Trophoblast cell (in vitro differentiated cells and primary cell): ENCODE measurements at regions not wholly inside any gene's neighbourhood (a gene's known extent, or its start where the extent isn't known, plus 50 kb on each side); places are given as distances from the start of the nearest gene placed in this dataset.
"Not testable (repeated sequence)": the region's sequence is repeated elsewhere in the genome, so short reads cannot be mapped to it uniquely, and the experiment has no call there.

Experiments
- DNase-seq, 2 donors: peaks; one replicate each; pipeline ENCODE4 v3.0.0-alpha.2; 2016
- H2AFZ ChIP-seq: 2 replicates; pipeline ENCODE4 v1.6.1; 2013; ENCODE audit warnings: low read length, moderate library complexity, mild to moderate bottlenecking; ENCODE audit not compliant: insufficient read depth, poor library complexity
- H2AK5ac ChIP-seq: 2 replicates; pipeline ENCODE4 v1.6.1; 2013; ENCODE audit warnings: mild to moderate bottlenecking, low read length
- H2BK120ac ChIP-seq: 2 replicates; pipeline ENCODE4 v1.6.1; 2013; ENCODE audit warnings: low read length, mild to moderate bottlenecking, moderate library complexity; ENCODE audit not compliant: insufficient read depth, poor library complexity
- H2BK12ac ChIP-seq: 2 replicates; pipeline ENCODE4 v1.6.1; 2013; ENCODE audit warnings: mild to moderate bottlenecking, low read length, moderate library complexity
- H2BK5ac ChIP-seq: 2 replicates; pipeline ENCODE4 v1.6.1; 2013; ENCODE audit warnings: low read length, low read depth, moderate library complexity, mild to moderate bottlenecking; ENCODE audit not compliant: poor library complexity
- H3K14ac ChIP-seq: 2 replicates; pipeline ENCODE4 v1.6.1; 2013; ENCODE audit warnings: mild to moderate bottlenecking, low read length
- H3K18ac ChIP-seq: 2 replicates; pipeline ENCODE4 v1.6.1; 2013; ENCODE audit warnings: mild to moderate bottlenecking, low read length
- H3K23ac ChIP-seq: 2 replicates; pipeline ENCODE4 v1.6.1; 2013; ENCODE audit warnings: low read length
- H3K27ac ChIP-seq: 2 replicates; pipeline ENCODE4 v1.5.1; 2013; ENCODE audit warnings: low read depth, mild to moderate bottlenecking, inconsistent platforms, low read length, moderate library complexity
- H3K27me3 ChIP-seq: 2 replicates; pipeline ENCODE4 v1.6.1; 2013; ENCODE audit warnings: inconsistent platforms, mild to moderate bottlenecking, low read length, moderate library complexity; ENCODE audit not compliant: insufficient read depth
- H3K36me3 ChIP-seq, 2 experiments: 1 replicate in 1 of 2; 2 replicates in 1 of 2; pipeline ENCODE4 v1.6.1; 2013; ENCODE audit warnings: low read length in 2 of 2, mild to moderate bottlenecking in 2 of 2, moderate library complexity in 1 of 2; ENCODE audit not compliant: insufficient read depth in 2 of 2, control insufficient read depth in 1 of 2
- H3K4ac ChIP-seq: 2 replicates; pipeline ENCODE4 v1.6.1; 2013; ENCODE audit warnings: low read depth, mild to moderate bottlenecking, low read length, moderate library complexity
- H3K4me1 ChIP-seq, 2 experiments: 1 replicate in 1 of 2; 2 replicates in 1 of 2; pipeline ENCODE4 v1.6.1; 2013; ENCODE audit warnings: low read length in 2 of 2, mild to moderate bottlenecking in 2 of 2, moderate library complexity in 1 of 2; ENCODE audit not compliant: insufficient read depth in 2 of 2, control insufficient read depth in 1 of 2
- H3K4me2 ChIP-seq: 2 replicates; pipeline ENCODE4 v1.6.1; 2013; ENCODE audit warnings: inconsistent platforms, mild to moderate bottlenecking, low read length, moderate library complexity
- H3K4me3 ChIP-seq: 2 replicates; pipeline ENCODE4 v1.5.1; 2013; ENCODE audit warnings: mild to moderate bottlenecking, low read depth, low read length, inconsistent platforms
- H3K79me1 ChIP-seq: one replicate; pipeline ENCODE4 v1.6.1; 2013; ENCODE audit warnings: low read length
- H3K79me2 ChIP-seq: 2 replicates; pipeline ENCODE4 v1.6.1; 2013; ENCODE audit warnings: low read length, mild to moderate bottlenecking; ENCODE audit not compliant: control insufficient read depth, insufficient read depth, poor library complexity
- H3K9ac ChIP-seq: 2 replicates; pipeline ENCODE4 v1.6.1; 2013; ENCODE audit warnings: mild to moderate bottlenecking, low read length
- H3K9me3 ChIP-seq: 2 replicates; pipeline ENCODE4 v1.6.1; 2013; ENCODE audit warnings: low read depth, mild to moderate bottlenecking, control low read depth, inconsistent platforms, low read length; ENCODE audit not compliant: insufficient read depth
- H4K12ac ChIP-seq: 2 replicates; pipeline ENCODE4 v1.6.1; 2013; ENCODE audit warnings: low read depth, mild to moderate bottlenecking, low read length, moderate library complexity
- H4K8ac ChIP-seq: 2 replicates; pipeline ENCODE4 v1.6.1; 2013; ENCODE audit warnings: low read depth, mild to moderate bottlenecking, low read length, moderate library complexity
- H4K91ac ChIP-seq: one replicate; pipeline ENCODE4 v1.6.1; 2013; ENCODE audit warnings: low read depth, mild to moderate bottlenecking, low read length, moderate library complexity
- WGBS: extraction: QIAGEN DNeasy Blood & Tissue Kit; methylation state at CpG from one replicate; pipeline ENCODE4 v1.1.7; 2013; ENCODE audit warnings: missing lambda C conversion rate; ENCODE audit not compliant: insufficient read length, insufficient coverage; ENCODE audit errors: extremely low coverage; 5-methylcytosine and 5-hydroxymethylcytosine counted together

DNA sequence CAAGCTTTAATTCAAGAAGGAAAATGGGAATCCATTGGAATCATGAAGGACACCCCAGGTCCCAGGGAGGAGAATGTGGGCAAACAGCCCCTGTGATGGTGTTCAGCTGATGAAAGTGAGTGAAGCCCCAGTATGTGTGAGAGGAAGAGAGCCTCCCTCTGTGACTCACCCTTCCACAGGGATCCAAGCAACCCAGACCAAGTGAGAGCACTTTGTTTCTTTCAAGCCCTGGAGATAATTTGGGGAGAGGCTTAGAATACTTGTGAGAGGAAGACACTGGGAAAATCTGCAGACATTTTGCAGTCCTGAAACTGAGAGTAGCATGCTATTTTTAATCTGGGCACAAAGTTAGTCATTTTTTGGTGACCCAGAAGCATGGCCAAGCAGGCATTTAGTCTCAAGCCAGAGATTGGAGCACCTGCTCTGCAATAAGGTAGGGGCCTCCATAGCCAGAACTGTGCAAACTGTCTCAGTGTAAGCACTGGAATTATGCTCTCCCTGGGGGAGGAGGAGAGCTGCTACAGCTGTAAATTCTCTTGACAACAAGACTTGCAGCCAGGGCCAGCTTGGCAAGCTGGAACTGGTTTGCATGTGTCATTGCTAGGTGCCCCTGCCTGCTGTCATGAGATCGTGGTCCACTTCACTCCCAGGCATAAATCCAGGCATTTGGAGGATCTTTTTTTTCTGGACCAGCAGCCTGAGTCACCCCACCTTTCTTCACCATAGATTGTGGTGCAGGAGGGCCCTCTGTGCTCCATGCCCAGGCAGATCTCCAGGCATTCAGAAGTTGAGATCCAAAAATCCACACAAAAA is 537.8 kb upstream of the DPPA4 start:
- H4K12ac ChIP-seq, result no peak overlapping the region
- H3K4me2 ChIP-seq, result no peak overlapping the region
- H3K27me3 ChIP-seq, result no peaks in the 10 kb centered on the region
- H2BK12ac ChIP-seq, result no peak overlapping the region
- DNase-seq, result no peak
- no peak overlapping the region for H3K27ac ChIP-seq
- peaks cover 1% of the 10 kb centered on the region for H3K9me3 ChIP-seq
- H4K91ac ChIP-seq, result no peak overlapping the region
- H3K4me1 ChIP-seq, result no peaks in the 10 kb centered on the region
- no peak overlapping the region for H2BK120ac ChIP-seq
- no CpG with 5 or more reads among the region's 1 CpG for WGBS
- H3K23ac ChIP-seq, result no peak overlapping the region
- H3K18ac ChIP-seq, result no peak overlapping the region
- no peaks in the 10 kb centered on the region for H3K79me1 ChIP-seq
- no peak overlapping the region for H2AFZ ChIP-seq
- no peak overlapping the region for H4K8ac ChIP-seq
- no peak overlapping the region for H2BK5ac ChIP-seq
- no peak overlapping the region for H3K9ac ChIP-seq
- no peaks in the 10 kb centered on the region for H3K36me3 ChIP-seq
- no peaks in the 10 kb centered on the region for H3K79me2 ChIP-seq
- H3K14ac ChIP-seq, result no peak overlapping the region
- no peak overlapping the region for H3K4ac ChIP-seq
- H2AK5ac ChIP-seq, result no peak overlapping the region
- H3K4me3 ChIP-seq, result no peak overlapping the region

DNA sequence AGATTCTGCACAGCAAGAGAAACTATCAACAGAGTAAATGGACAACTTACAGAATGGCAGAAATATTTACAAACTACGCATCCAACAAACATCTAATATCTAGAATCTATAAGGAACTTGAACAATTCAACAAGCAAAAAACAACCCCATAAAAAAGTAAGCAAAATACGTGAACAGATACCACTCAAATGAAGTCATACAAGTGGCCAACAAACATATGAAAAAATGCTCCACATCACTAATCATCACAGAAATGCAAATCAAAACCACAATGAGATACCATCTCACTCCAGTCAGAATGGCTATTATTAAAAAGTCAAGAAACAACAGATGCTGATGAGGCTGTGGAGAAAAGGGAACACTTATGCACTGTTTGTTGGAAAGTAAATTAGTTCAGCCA is 540.3 kb upstream of the DPPA4 start:
- not testable (repeated sequence) for H3K14ac ChIP-seq, H3K23ac ChIP-seq, H3K9me3 ChIP-seq, H3K4me1 ChIP-seq, H4K91ac ChIP-seq, H2AK5ac ChIP-seq, H3K79me1 ChIP-seq, H3K4ac ChIP-seq, H3K27ac ChIP-seq, H4K8ac ChIP-seq, H3K9ac ChIP-seq, H2BK120ac ChIP-seq, H3K79me2 ChIP-seq, H2BK12ac ChIP-seq, H3K27me3 ChIP-seq, H3K18ac ChIP-seq, H3K36me3 ChIP-seq, H3K4me3 ChIP-seq, H2BK5ac ChIP-seq, DNase-seq, H4K12ac ChIP-seq, H2AFZ ChIP-seq, H3K4me2 ChIP-seq
- WGBS, result no CpG with 5 or more reads among the region's 2 CpGs

DNA sequence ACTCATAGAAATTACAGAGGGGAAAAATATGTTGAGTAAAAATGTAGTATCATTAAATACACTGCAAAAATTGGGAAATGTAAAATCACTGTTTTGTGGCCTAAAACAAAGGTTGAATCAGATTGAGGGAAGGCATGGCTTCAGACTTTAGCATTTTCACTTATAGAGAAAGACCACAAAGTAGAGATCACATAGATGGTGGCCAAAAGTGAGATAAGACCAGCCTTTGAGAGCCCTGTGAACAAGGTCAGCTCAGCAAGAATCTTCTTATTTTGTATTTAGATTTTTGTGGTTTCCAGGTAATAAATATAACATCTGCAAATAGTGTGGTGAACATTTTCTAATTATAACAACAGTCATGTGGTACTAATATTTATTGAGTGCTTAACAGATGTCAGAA is 544.8 kb upstream of the DPPA4 start:
- H3K4me2 ChIP-seq, result no peak overlapping the region
- H3K36me3 ChIP-seq, result no peaks in the 10 kb centered on the region
- no peak overlapping the region for H3K18ac ChIP-seq
- no peak overlapping the region for H3K27ac ChIP-seq
- H2AK5ac ChIP-seq, result no peak overlapping the region
- H4K12ac ChIP-seq, result no peak overlapping the region
- no peaks in the 10 kb centered on the region for H3K9me3 ChIP-seq
- DNase-seq, result no peak
- no peaks in the 10 kb centered on the region for H3K79me2 ChIP-seq
- H3K4me3 ChIP-seq, result no peak overlapping the region
- H2BK120ac ChIP-seq, result no peak overlapping the region
- no peak overlapping the region for H2AFZ ChIP-seq
- H3K4ac ChIP-seq, result no peak overlapping the region
- no peak overlapping the region for H4K91ac ChIP-seq
- H3K14ac ChIP-seq, result no peak overlapping the region
- no peaks in the 10 kb centered on the region for H3K27me3 ChIP-seq
- H2BK12ac ChIP-seq, result no peak overlapping the region
- no peak overlapping the region for H3K9ac ChIP-seq
- no peak overlapping the region for H2BK5ac ChIP-seq
- no peaks in the 10 kb centered on the region for H3K4me1 ChIP-seq
- H4K8ac ChIP-seq, result no peak overlapping the region
- no peaks in the 10 kb centered on the region for H3K79me1 ChIP-seq
- no peak overlapping the region for H3K23ac ChIP-seq

DNA sequence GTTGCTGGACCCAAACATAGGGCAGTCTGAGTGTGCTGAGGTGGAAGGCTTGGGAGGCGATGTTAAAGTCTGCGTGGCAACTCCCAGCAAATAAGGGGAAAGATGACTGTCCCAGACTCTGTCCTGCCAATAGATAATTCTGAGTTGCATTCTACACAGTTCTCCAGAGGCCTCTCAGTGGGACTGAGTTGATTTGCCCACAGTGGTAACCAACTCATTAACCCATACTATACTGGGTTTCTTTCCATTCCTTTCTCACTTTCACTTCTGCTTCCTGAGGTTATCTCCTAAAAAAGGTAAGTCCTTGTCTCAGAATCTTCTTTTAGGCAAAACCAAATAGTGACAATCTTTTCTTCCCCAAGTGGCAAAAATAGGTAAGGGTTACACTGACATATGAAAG is 549.9 kb upstream of the DPPA4 start:
- H2BK12ac ChIP-seq, result no peak overlapping the region
- no peaks in the 10 kb centered on the region for H3K79me1 ChIP-seq
- H3K14ac ChIP-seq, result no peak overlapping the region
- H3K23ac ChIP-seq, result no peak overlapping the region
- H3K36me3 ChIP-seq, result no peaks in the 10 kb centered on the region
- no peak overlapping the region for H4K8ac ChIP-seq
- H4K91ac ChIP-seq, result no peak overlapping the region
- no peak overlapping the region for H3K9ac ChIP-seq
- H3K4me3 ChIP-seq, result no peak overlapping the region
- H2AK5ac ChIP-seq, result no peak overlapping the region
- DNase-seq, result no peak
- no peaks in the 10 kb centered on the region for H3K4me1 ChIP-seq
- no peak overlapping the region for H2AFZ ChIP-seq
- H3K18ac ChIP-seq, result no peak overlapping the region
- no peaks in the 10 kb centered on the region for H3K9me3 ChIP-seq
- H3K27ac ChIP-seq, result no peak overlapping the region
- H2BK5ac ChIP-seq, result no peak overlapping the region
- H2BK120ac ChIP-seq, result no peak overlapping the region
- no CpG with 5 or more reads among the region's 2 CpGs for WGBS
- no peak overlapping the region for H3K4ac ChIP-seq
- no peak overlapping the region for H4K12ac ChIP-seq
- H3K27me3 ChIP-seq, result no peaks in the 10 kb centered on the region
- H3K4me2 ChIP-seq, result no peak overlapping the region
- H3K79me2 ChIP-seq, result no peaks in the 10 kb centered on the region
